Hepatocyte (in vitro differentiated cells): ENCODE measurements at regions not wholly inside any gene's neighbourhood (a gene's known extent, or its start where the extent isn't known, plus 50 kb on each side); places are given as distances from the start of the nearest gene placed in this dataset.

Experiments
- DNase-seq: peaks from one replicate; pipeline ENCODE4 v3.0.0-alpha.2; 2016; ENCODE audit warnings: low spot score
- H2AFZ ChIP-seq: fragments of 200-600 bp; sonication (generic); 2 replicates; pipeline ENCODE4 v1.6.0; 2016; ENCODE audit warnings: antibody characterized with exemption, mild to moderate bottlenecking
- H3K27ac ChIP-seq: fragments of 200-600 bp; sonication (generic); 2 replicates; pipeline ENCODE4 v1.5.1; 2016; ENCODE audit warnings: mild to moderate bottlenecking
- H3K27me3 ChIP-seq: fragments of 200-600 bp; sonication (generic); 2 replicates; pipeline ENCODE4 v1.6.1; 2016
- H3K36me3 ChIP-seq: fragments of 200-600 bp; sonication (generic); replicated peaks from 2 replicates; pipeline ENCODE4 v1.5.1; 2016; ENCODE audit warnings: low read depth; ENCODE audit not compliant: insufficient read depth
- H3K4me1 ChIP-seq: fragments of 200-600 bp; sonication (generic); 2 replicates; pipeline ENCODE4 v1.5.1; 2016; ENCODE audit warnings: mild to moderate bottlenecking, moderate library complexity; ENCODE audit not compliant: insufficient read depth
- H3K4me2 ChIP-seq: fragments of 200-600 bp; sonication (generic); 2 replicates; pipeline ENCODE4 v1.6.0; 2016
- H3K4me3 ChIP-seq: fragments of 200-600 bp; sonication (generic); 2 replicates; pipeline ENCODE4 v1.5.1; 2016; ENCODE audit warnings: mild to moderate bottlenecking
- H3K79me2 ChIP-seq: fragments of 200-600 bp; sonication (generic); 2 replicates; pipeline ENCODE4 v1.6.0; 2017; ENCODE audit warnings: mild to moderate bottlenecking
- H3K9me2 ChIP-seq: fragments of 200-600 bp; sonication (generic); replicated peaks from 2 replicates; pipeline ENCODE4 v1.6.0; 2017; ENCODE audit warnings: mild to moderate bottlenecking; ENCODE audit not compliant: insufficient read depth
- H3K9me3 ChIP-seq: fragments of 200-600 bp; sonication (generic); 2 replicates; pipeline ENCODE4 v1.5.1; 2016; ENCODE audit warnings: low read depth, mild to moderate bottlenecking
- H4K20me1 ChIP-seq: fragments of 200-600 bp; sonication (generic); 2 replicates; pipeline ENCODE4 v1.6.0; 2016; ENCODE audit warnings: mild to moderate bottlenecking; ENCODE audit not compliant: insufficient read depth, poor library complexity, severe bottlenecking
- EZH2 ChIP-seq: fragments of 200-600 bp; sonication (generic); IDR thresholded peaks from 2 replicates; pipeline ENCODE4 v1.6.1; 2016; ENCODE audit warnings: antibody characterized with exemption, mild to moderate bottlenecking, borderline replicate concordance
- EZH2phosphoT487 ChIP-seq: fragments of 200-600 bp; sonication (generic); IDR thresholded peaks from one replicate; pipeline ENCODE4 v1.6.1; 2018; ENCODE audit warnings: antibody characterized with exemption, mild to moderate bottlenecking, low read depth, moderate library complexity; ENCODE audit not compliant: unreplicated experiment, severe bottlenecking
- WGBS: methylation state at CpG from one replicate; pipeline ENCODE4 v1.1.6; 2016; ENCODE audit warnings: low lambda C conversion rate; ENCODE audit errors: missing lambda C conversion rate; 5-methylcytosine and 5-hydroxymethylcytosine counted together
- TF ChIP-seq, protein P1 (sequence below): fragments of 200-600 bp; sonication (generic); IDR thresholded peaks from 2 replicates; pipeline ENCODE4 v1.5.1; 2016; ENCODE audit warnings: antibody characterized with exemption, mild to moderate bottlenecking; ENCODE audit not compliant: poor library complexity

DNA sequence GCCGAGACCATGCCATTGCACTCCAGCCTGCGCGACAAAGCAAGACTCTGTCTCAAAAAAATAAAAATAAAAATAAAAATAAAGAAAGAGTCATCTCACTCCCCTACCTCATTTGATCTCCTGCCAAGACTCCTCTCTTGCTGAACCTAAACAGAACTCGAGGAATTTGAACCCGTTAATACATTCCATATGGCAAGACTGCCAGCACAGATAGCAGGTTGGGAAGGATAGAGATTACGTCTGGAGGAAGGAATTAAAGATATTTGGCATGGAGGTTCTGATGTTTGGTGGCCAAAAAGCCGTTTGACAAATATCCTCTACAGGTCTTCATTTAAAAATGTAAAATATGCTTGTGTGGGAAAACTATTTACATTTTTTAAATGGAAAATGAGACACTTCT is 549.6 kb downstream of the HTR7 start:
- no peak for DNase-seq
- H3K4me3 ChIP-seq = no peak overlapping the region
- no peaks in the 10 kb centered on the region for H4K20me1 ChIP-seq
- no peaks in the 10 kb centered on the region for H3K36me3 ChIP-seq
- H3K9me3 ChIP-seq = no peaks in the 10 kb centered on the region
- no peaks in the 10 kb centered on the region for H3K9me2 ChIP-seq
- TF ChIP-seq EZH2 = no peak
- TF ChIP-seq EZH2phosphoT487 = no peak
- H2AFZ ChIP-seq = no peak overlapping the region
- H3K79me2 ChIP-seq = no peaks in the 10 kb centered on the region
- H3K4me1 ChIP-seq = no peaks in the 10 kb centered on the region
- no peak overlapping the region for H3K4me2 ChIP-seq
- no peak overlapping the region for H3K27ac ChIP-seq
- 55% methylated on average over 7 of the region's 7 CpGs for WGBS
- no peaks in the 10 kb centered on the region for H3K27me3 ChIP-seq

DNA sequence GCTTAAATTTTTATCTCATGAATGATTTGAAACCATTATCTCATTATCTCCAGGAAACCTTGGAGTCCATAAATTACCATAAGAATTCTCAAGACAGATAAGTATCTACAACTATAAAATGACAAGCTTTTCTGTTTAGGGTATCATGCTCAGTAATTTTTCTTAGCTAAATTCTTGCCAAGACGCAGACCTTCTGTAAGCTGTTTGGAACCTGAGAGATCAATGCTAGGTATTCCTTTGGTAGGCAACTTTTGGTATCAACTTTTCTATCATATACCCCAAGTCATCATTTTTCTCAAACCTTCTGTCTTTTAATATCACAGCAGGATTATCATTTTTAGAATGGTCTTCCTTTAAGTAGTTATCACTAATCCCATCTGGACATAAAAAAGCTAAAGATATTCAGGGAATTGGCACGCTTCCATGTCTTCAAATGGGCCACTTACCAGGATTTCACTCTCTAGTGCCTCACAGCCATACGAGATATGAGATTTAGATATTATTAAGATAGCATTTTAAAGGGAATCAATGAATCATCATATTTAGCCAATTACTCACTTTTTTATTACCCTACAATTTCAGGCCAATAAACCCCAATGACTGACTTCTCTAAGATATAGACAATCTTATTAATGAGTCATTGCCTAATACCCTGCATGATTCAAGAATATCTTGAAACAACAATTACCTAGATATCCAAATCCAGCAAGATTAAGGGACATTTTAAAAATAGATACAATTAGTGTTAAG is 544.1 kb downstream of the HTR7 start:
- Histone ChIP-seq H3K4me2 (no peak overlapping the region), H3K79me2 (no peaks in the 10 kb centered on the region), H3K9me2 (no peaks in the 10 kb centered on the region), H3K36me3 (no peaks in the 10 kb centered on the region), H3K4me3 (no peak overlapping the region), H3K27me3 (no peaks in the 10 kb centered on the region), H2AFZ (no peak overlapping the region), H3K27ac (no peak overlapping the region), H4K20me1 (no peaks in the 10 kb centered on the region), H3K4me1 (no peaks in the 10 kb centered on the region), H3K9me3 (no peaks in the 10 kb centered on the region)
- DNase-seq = no peak
- WGBS = 58% methylated on average over 3 of the region's 3 CpGs
- TF ChIP-seq, protein P1, sequence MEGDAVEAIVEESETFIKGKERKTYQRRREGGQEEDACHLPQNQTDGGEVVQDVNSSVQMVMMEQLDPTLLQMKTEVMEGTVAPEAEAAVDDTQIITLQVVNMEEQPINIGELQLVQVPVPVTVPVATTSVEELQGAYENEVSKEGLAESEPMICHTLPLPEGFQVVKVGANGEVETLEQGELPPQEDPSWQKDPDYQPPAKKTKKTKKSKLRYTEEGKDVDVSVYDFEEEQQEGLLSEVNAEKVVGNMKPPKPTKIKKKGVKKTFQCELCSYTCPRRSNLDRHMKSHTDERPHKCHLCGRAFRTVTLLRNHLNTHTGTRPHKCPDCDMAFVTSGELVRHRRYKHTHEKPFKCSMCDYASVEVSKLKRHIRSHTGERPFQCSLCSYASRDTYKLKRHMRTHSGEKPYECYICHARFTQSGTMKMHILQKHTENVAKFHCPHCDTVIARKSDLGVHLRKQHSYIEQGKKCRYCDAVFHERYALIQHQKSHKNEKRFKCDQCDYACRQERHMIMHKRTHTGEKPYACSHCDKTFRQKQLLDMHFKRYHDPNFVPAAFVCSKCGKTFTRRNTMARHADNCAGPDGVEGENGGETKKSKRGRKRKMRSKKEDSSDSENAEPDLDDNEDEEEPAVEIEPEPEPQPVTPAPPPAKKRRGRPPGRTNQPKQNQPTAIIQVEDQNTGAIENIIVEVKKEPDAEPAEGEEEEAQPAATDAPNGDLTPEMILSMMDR = no peak
- no peak for TF ChIP-seq EZH2
- no peak for TF ChIP-seq EZH2phosphoT487

DNA sequence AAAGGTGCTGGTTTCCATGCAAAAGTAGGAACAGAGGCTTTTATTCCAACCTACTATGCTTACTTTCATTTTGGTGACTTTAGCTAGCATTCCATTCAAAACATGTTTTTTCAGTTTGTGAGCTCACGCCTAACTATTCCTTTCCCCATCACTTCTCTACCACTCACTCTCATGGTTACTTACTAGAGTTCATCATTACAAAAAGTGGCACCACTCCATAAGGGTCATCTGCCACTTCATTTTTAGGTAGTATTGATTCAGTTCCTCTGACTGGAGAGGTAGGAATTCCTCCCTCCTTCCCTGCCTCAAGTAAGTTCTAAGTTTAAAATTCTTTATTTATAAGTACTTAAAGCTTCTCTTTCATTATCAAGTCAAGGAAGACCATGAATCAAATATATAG is 543.1 kb downstream of the HTR7 start:
- H3K4me2 ChIP-seq = no peak overlapping the region
- DNase-seq = no peak
- WGBS = 100% methylated on average over 1 of the region's 1 CpG
- no peaks in the 10 kb centered on the region for H3K9me3 ChIP-seq
- H2AFZ ChIP-seq = no peak overlapping the region
- H3K36me3 ChIP-seq = no peaks in the 10 kb centered on the region
- no peaks in the 10 kb centered on the region for H4K20me1 ChIP-seq
- no peak overlapping the region for H3K27ac ChIP-seq
- H3K4me3 ChIP-seq = no peak overlapping the region
- H3K27me3 ChIP-seq = no peaks in the 10 kb centered on the region
- peaks cover 6% of the 10 kb centered on the region for H3K4me1 ChIP-seq
- no peaks in the 10 kb centered on the region for H3K79me2 ChIP-seq
- TF ChIP-seq EZH2phosphoT487 (no peak), EZH2 (no peak)
- TF ChIP-seq, protein P1 = no peak
- H3K9me2 ChIP-seq = no peaks in the 10 kb centered on the region

DNA sequence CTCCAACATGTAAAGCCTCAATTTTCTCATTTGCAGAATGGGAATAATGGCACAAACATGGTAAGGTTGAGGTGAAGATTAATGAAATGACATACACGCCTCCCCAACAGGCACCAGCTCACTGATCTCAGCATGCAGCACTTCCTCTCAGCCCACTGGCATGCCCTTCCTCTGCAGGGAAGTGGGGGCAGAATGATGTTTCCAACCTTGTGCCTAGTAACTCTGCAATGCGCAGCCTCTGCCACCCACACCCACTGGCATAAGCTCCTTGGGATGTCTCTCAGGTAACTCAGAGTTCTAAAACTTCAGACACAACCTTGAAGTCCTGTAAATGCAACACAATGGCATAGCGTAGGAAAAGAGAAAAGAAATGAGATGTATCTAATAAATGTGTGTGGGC is 540.7 kb downstream of the HTR7 start:
- no peak for TF ChIP-seq EZH2phosphoT487
- TF ChIP-seq, protein P1 = no peak
- TF ChIP-seq EZH2 = no peak
- no peaks in the 10 kb centered on the region for H3K9me2 ChIP-seq
- no peak overlapping the region for H3K4me3 ChIP-seq

More for the DNA sequence above, 540.7 kb downstream of the HTR7 start:
- Histone ChIP-seq H3K36me3 (no peaks in the 10 kb centered on the region), H3K79me2 (no peaks in the 10 kb centered on the region), H3K27me3 (no peaks in the 10 kb centered on the region), H2AFZ (no peak overlapping the region), H4K20me1 (no peaks in the 10 kb centered on the region), H3K4me2 (no peak overlapping the region), H3K27ac (no peak overlapping the region), H3K4me1 (peaks cover 6% of the 10 kb centered on the region), H3K9me3 (no peaks in the 10 kb centered on the region)
- DNase-seq = no peak
- WGBS = 92% methylated on average over 3 of the region's 3 CpGs
